Activated CD4-positive, alpha-beta T cell treated with anti-CD3 and anti-CD28 coated beads, Interleukin-2, amount 50 U/mL, for 48 hours (primary cell): ENCODE measurements at regions not wholly inside any gene's neighbourhood (a gene's known extent, or its start where the extent isn't known, plus 50 kb on each side); places are given as distances from the start of the nearest gene placed in this dataset.
A peak's percentile ranks its signal among the peaks of the same experiment; 100 is the strongest.
"Not testable (repeated sequence)": the region's sequence is repeated elsewhere in the genome, so short reads cannot be mapped to it uniquely, and the experiment has no call there.

ENCODE experiments used
- DNase-seq, 2 experiments: peaks; one replicate each; pipeline ENCODE4 v3.0.0-alpha.2; 2020

DNA sequence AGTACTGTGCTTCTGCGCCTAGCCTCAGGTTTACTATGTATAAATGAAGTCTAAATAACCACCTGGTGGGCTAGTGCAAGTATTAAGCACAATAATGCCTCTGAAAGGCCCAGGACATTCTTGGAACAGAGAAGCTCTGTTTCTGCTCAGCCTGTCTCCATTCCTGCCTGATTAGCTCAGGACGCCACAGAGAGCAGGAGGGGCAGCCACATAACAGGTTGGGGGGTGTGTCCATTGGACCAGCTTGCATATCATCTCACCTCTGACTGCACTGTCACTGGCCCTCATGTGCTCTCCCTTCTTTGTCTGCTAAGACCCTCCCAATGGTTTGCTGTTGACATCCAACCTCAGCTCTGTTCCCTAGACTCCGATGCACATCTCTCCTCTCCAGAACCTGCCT lies 52.8 kb upstream of the IKZF1 start:
- no peak for DNase-seq

DNA sequence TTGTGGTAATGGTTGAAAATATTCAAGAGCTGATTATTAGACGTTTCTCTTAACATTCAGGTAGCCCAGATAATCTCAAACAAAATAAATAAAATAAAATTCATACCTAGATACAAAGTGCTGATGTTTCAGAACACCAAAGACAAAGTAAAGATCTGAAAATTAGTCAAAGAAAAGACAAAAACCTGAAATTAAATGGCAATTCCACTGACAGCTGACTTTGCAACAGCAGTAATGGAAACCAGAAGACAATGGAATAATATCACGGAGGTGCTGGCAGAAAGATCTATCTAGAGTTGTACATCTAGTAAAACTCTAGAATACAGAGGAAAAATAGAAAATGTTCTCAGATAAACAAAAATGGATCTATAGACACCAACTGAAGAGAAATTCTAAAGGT lies 58.0 kb upstream of the IKZF1 start:
- DNase-seq, result no peak

DNA sequence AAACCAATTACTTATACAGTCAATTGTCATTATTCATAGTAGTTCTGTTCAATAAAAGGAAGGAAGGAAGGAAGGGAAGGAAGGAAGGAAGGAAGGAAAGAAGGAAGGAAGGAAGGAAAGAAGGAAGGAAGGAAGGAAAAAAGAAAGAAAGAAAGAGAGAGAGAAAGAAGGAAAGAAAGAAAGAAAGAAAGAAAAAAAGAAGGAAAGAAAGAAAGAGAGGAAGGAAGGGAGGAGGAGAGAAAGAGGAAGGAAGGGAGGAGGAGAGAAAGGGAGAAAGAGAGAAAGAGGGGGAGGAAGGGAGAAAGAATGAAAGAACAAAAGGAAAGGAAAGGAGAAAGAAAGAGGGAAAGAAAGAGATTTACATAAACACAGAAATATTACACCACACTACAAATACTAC lies 62.4 kb upstream of the IKZF1 start:
- not testable (repeated sequence) for DNase-seq

DNA sequence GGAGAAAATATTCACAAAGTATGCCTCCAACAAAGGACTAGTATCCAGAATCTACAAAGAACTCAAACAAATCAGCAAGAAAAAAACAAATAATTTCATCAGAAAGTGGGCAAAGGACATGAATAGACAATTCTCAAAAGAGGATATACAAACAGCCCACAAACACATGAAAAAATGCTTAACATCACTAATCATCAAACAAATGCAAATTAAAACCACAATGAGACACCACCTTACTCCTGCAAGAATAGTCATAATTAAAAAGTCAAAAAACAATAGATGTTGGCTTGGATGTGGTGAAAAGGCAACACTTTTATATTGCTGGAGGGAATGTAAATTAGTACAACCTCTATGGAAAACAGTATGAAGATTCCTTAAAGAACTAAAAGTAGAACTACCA lies 63.8 kb upstream of the IKZF1 start:
- DNase-seq, result not testable (repeated sequence)

DNA sequence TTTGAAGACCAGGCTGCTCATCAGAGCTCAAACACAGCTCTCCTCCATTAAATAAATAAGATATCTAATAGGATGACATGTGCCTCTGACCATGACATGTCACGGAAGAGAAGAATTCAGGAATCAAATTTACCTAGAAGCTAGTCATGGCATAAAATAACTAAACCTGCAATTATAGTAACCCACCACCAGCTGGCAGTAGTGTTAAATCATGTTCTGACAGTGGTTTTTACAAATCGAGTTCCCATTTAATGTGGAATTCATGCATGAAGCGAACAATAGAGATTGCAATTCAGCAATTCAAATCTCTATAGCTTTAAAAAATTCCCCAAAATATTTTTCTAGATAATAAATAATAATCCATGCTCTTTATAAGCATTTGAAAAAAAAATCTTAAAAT lies 74.6 kb upstream of the IKZF1 start:
- DNase-seq, result no peak

DNA sequence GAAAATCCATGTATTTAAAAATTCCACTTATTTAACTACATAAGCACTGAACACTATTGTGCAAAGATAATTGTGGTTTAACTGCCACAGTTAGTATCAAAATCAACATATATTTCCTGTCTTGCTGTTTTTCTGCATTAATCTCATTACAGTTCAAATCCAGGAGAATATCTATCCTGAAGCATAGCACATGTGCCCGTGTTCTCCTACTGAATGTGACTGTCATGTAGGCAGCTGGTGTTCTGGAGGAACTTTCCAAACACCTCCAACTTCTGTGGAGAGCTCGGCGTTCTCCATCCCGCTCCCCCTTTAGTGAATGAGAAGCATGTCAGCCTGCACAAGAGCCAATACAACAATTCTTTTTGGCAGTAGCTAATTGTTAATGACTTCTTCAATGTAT lies 76.4 kb upstream of the IKZF1 start:
- no peak for DNase-seq

DNA sequence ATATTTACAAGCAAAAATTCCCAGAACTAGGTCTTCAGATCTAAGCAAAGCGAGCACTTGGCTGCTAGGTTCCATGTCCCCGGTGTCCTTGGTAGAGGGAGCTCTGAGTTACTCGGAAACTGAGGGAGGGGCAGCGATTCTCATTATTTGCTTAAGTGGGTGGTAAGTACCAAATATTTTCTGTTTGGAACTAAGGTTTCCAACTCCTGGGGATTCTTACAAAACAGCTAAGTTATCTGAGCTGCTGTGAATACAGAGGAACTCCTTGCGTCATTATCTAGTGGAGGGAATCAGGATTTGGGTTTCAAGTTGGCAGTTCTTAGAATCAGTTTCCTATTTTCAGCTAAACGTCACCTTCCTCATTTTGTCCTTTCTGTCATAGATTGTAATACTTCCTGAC lies 76.8 kb upstream of the IKZF1 start:
- no peak for DNase-seq

DNA sequence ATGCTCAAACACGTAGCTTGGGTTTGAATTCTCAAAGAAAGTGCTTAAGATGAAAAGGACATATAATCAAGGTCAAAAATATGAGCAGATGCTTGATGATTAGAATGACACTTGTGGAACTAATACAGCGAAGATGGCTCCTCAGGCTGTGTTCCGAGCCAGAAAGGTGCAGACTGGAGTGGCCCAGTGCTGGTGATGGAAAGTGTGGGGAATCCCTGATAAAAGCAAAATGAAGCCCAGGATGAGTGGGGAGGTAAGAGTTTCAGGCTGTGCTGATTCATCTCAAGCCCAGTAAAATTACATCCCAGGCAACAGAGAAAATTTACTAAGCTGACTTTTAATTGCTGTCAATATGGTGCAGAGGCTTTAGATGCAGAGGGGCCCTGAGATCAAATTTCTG lies 77.8 kb upstream of the IKZF1 start:
- peak; percentile 48 to 60 for DNase-seq

DNA sequence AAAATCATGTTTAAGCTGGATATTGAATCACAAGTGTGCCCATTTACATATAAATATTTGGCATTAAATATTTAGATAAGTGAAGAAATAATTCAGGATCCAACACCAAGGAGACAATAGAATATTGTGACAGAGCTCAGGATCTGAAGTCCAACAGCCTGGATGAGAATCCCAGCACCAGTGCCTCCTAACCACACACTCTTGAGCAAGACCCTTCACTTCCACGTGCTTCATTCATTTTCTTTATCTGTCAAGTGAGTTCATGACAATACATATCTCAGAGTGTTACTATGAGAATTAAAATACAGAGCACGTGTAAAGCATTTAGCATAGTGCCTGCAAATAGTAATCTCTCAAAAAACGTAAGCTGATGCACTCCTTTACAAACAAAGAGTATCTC lies 78.4 kb upstream of the IKZF1 start:
- DNase-seq, result no peak

DNA sequence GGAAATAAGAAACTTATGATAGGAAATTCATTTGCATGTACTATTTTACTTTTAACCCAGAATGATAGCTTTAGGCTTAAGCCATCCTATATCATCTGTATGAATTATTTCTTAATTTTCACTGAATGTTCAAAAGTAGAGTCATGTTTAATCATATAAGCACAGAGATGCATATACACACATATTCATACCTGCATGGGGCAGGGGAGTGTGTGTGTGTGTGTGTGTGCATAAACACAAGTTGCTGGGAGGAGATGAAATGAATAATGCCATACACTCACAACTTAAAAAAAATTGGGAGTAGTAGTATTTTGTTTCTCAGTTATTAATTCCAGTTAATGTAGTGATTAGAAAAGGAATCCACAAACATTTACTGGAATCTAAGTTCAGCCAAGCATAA lies 83.1 kb upstream of the IKZF1 start:
- no peak for DNase-seq

DNA sequence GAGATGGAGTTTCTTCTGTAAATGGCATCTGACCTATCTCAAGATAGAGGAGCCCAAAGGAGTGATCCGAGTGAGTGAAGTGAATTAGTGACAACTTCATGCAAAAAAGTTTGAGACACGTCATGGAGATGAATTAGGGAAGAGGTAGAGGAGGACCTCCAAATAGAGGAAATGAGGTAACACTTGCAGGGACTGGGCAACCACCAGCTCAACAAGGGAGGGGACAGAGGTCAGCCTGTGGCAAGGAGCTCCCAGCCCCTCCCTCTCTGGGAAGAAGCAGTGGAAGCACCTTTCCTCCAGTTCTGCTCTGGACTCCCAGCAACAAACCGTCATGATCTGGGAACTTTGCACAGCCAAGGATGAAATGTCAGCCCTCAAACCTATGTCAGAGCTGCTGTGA lies 83.5 kb upstream of the IKZF1 start:
- DNase-seq, result no peak

DNA sequence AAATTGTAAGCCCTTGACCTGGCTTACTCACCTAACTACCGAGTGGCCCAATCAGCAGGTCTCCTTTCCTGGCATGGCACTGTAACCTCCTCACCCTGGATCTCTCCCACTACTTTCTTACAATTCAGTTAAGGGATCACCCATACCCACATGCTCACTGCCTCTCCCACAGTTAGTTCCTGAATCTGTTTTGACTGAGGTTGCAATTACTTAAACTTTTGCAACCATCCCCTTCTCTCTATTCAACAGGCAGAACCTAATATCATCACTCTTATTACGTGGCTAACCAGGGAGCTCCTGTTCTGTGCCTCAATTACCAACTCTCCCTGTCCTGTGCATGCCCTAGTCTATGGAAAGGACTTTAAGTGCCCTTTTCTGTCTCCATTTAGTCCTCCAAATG lies 84.2 kb upstream of the IKZF1 start:
- DNase-seq, result no peak

DNA sequence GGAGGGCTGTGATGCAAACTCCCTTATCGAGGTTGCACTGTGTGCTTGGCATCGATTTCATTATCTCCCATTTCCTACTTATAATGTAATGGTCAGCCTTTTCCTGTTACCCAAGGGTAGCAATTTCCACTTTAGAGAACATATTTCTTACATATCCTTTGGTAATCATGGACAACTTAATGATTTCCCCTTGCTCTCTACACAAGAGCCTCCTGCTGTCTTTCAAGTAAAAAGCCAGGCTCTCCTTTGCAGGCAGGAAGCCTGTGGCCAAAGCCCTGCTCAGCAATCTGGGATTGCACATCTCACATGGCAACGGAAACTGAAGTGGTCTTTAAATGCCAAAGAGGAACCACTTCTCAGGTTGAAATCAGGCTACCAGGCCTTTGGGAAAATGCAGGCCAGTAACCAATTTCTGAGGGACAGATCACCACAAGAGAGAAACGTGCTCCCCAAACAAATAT lies 86.7 kb upstream of the IKZF1 start:
- DNase-seq, result no peak

DNA sequence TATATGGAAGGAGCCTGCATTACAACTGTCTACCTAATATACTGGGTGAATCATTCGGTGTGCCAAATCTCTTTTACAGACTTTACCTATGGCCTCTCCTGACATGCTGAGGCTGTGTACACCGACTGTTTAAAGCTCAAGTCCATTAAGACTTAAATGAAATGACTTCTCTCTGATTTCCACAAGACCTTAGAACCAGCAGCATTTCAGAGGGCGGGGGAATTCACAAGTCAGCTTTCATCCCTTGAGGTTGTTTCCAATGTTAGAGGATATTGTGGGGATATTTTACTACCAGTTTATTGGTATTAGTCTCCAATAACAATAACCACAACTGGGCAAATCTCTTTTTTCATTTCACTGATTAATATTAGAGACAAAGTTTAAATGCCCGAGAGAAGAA lies 87.1 kb upstream of the IKZF1 start:
- no peak for DNase-seq

DNA sequence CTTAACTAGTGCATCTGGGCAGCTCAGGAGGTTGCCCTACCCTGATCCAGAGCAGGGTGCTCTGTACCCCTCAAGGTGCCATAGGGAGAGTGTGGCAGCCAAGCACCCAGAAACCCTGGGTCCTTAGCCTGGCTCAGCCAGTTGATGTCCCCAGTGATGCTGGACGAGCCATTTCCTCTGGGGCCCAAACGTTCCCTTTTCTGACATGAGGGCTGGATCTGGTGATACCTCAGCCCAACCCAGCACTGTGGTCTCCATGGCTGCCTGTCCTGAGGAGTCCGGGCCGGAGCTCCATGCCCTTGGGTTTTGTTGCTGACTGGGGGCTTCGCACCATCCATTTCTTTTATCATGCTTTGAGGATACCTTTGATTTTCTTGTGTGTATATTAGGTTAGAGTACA lies 87.9 kb upstream of the IKZF1 start:
- DNase-seq, result no peak

DNA sequence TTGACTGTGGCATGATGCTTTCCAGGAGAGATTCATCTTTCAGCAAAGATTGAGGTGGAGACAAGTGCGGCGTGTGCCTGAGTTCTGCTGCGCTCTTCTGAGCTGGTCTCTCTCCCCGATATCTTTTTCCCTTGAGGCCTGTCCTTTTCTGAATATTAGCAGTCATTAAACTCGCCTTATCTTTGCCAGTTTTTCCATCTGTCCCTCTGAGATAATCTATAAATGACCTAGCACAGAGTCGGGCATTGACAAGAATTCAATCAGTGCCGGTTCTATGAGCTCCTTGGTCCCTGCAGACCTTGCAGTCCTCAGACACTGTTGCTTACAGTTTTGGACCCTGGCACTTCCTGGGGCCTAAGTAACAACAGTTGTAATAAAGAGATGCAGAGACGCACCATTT lies 89.7 kb upstream of the IKZF1 start:
- DNase-seq, result no peak

DNA sequence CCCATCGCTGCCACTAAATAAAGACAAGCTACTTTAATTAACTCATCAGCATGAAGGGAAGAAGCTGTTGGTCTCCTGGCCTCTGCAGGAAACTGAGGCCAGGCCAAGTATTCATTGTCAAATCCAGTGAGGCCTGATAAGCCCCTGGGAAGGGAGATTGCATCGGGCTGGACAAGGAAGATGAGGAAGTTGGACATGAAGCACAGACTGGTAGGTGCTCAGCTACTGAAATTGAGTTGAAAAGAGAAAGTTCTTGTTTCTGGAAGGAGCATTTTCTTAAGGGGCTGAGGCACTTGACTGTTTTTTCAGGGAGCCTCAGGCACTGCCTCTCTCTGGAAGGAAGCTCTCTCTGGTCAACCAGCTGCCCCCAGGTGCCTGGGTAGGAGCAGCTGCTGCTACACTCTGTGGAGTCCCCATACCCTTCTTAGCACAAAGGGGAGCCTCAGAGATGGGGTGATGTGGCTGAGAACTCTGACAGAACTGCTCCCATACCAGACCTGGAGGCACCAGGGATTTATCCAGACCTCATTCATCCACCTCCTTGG lies 90.3 kb upstream of the IKZF1 start:
- no peak for DNase-seq

DNA sequence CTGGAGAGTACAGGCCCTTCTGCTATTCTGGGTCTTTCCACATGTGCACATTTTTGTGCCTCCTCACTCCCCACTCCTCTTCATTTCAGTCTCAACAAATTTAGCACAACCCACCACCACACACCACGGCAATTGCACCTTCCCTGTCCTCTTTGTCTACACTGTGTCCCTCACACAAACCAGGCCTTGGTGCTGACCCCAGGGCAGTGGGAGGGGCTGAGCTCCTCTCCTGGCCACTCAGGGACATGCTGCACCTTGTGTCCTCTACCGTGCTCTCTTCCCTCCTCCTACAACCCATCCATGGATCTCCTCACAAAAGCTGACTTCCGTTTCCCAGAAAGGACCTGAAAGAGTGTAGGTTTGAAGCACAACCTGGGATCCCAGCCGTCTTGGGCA lies 90.9 kb upstream of the IKZF1 start:
- no peak for DNase-seq

DNA sequence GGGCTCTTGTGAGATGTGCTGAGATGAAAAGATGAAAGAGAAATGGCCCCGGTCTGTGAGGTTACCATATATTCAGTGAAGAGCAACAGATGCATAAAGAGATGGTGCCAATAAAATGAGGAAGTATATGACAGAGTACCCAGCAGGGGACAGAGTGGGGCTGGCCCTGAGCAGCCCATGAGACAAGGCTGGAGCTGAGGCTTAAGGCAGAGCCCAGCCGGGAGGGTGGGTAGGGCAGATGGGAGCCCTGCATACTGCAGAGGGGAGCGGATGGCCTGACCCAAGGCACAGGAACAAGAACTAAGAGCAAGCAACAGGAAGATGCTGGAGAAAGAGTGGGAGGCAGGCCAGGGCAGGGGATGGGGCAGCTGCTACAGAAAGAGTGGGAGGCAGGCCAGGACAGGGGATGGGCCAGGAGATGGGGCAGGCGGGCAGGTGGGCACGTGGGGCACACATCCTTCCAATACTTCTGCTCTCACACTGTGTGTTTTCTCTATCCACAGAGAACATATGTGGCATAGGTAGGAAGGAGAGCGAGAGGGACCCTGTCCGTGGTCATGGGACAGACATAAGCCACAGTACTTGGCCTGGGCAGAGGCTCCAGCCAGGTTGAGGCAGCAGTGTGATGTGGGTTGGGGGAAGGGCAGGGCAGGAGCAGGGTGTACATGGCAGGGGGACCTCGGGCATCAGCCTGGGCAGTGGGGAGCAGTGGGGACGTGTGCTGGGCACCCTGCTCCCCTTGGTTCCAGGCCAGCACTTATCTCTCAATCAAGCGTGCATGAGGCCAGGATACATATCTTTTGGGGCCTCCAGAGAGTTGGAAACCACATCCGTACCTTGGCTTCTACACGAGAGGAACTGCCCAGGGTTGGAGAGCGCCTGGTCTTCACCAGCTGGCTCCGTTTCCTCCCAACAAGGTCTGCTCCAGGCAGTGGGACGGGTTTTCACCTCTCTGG lies 91.6 kb upstream of the IKZF1 start:
- DNase-seq, result peak in 1 of 2 experiments; percentile 36

DNA sequence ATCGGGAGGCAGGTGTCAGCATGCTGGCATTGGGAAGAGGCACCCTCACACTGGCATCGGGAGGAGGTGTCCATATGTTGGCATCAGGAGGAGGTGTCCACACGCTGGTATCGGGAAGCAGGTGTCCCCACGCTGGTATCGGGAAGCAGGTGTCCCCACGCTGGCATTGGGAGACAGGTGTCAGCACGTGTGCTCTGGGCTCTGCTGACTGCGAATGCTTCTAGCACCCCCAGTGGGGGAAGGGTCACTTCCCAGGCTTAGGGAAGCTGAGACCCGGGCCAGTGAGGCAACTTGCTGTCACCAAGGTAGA lies 92.5 kb upstream of the IKZF1 start:
- DNase-seq, result no peak

DNA sequence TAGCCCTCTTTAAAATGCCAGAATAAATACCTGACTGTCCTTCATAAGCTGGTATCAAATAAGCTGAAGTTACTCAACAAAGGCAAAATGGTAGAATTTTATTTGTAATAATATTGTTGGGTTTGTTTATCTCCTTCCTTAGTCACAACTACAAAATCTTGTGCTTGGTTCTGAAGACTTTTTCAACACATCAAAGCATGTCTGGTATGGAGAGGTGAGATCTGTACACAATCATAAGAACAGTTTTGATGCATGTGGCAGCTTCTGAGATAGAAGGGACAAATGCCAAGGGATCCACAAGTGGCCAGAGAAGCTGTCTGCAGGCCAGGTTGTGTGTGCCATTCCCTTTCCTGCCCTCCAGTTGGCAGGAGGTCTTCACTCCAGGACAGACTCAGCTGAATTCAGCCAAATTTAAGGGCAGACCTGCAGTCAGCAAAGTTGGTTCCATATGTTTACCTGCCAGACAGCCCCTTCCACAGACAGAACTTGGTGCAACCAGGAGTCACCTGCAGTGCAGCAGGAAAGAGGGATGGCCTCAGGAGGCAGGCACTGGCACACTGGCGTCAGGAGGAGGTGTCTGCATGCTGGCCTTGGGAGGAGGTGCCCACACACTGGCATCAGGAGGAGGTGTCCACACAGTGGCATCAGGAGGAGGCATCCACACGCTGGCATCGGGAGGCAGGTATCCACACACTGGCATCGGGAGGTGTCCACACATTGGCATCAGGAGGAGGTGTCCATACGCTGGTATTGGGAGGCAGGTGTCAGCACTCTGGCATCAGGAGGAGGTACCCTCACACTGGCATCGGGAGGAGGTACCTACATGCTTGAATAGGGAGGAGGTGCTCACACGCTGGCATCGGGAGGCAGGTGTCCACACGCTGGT lies 93.1 kb upstream of the IKZF1 start:
- no peak for DNase-seq

DNA sequence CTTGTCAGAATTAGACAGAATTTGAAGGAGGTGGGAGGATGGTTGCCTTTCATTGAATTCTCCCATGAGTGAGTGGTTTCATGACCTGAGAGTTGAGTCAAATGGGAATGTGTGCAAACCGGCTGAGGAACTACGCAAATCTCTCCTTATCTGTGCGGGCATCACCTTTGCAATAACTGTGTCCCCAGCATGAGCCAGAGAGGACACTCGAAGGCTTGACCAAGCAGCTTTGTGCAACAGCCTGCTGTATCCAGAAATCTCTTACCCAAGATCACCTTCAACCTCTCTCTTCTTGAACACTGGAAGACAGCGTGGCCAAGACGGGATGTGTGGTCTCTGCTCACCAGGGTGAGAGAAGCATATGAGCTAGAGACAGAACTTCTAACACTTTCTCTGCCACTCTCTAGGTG lies 93.8 kb upstream of the IKZF1 start:
- peak in 1 of 2 experiments; percentile 50 for DNase-seq

DNA sequence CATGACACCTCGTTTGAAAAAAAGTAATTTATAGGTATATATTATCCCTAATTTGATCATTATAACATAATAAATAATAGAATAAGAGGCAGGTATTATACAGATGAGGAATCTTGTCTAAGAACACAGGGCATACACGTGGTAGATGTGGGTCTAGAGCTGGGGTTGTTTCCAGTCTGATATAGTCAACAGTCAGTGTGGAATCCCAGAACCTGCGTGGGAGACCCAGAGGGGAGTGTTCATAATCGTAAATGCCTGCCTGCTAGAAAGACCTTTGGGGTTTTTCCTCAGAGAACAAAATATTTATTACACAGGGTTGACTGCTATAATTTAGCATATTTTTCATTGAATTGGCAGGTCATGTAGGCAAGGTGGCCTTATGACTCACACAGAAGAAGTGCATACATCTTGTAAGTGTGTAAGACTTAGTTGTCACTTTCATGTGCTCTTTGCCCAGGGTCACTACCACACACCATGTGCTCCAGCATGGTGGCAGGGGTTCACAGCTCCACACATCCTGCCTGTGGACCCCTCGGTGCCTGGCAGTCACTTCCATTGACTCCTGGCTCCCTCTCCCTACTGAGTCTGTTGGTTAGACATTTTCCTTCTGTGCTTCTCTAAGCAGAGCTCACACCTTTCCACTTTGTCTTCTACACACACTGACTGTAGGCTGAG lies 94.9 kb upstream of the IKZF1 start:
- peak; percentile 56 to 66 for DNase-seq
